Left lung (tissue), 4 donors: ENCODE measurements at regions not wholly inside any gene's neighbourhood (a gene's known extent, or its start where the extent isn't known, plus 50 kb on each side); places are given as distances from the start of the nearest gene placed in this dataset.
A peak's percentile ranks its signal among the peaks of the same experiment; 100 is the strongest.

Source experiments
- ATAC-seq: fragments of 200-7000 bp; cut with Tn5 transposase; one replicate; pipeline ENCODE4 v1.9.1; 2020; ENCODE audit warnings: moderate library complexity
- DNase-seq, 4 donors: peaks; one replicate each; pipeline ENCODE4 v3.0.0-alpha.2; 2013 to 2020
- H3K27ac ChIP-seq, 2 donors: fragments of 200-600 bp; sonication (generic) in 1 of 2; one replicate each; pipeline versions ENCODE4 v1.5.0 to v1.8.0; 2020 to 2021
- H3K27me3 ChIP-seq, 2 donors: fragments of 200-600 bp; sonication (generic) in 1 of 2; one replicate each; pipeline versions ENCODE4 v1.5.0 to v1.8.0; 2020 to 2021
- H3K36me3 ChIP-seq, 2 donors: fragments of 200-600 bp; sonication (generic) in 1 of 2; one replicate each; pipeline versions ENCODE4 v1.5.0 to v1.8.0; 2020 to 2021
- H3K4me1 ChIP-seq, 2 donors: fragments of 200-600 bp; one replicate each; pipeline ENCODE4 v1.8.0; 2021
- H3K4me3 ChIP-seq, 2 donors: fragments of 200-600 bp; sonication (generic) in 1 of 2; one replicate each; pipeline versions ENCODE4 v1.5.0 to v1.8.0; 2020 to 2021; ENCODE audit warnings: mild to moderate bottlenecking in 1 of 2
- H3K9me3 ChIP-seq, 2 donors: fragments of 200-600 bp; sonication (generic) in 1 of 2; one replicate each; pipeline versions ENCODE4 v1.5.0 to v1.8.0; 2020 to 2021
- CTCF ChIP-seq, 2 donors: fragments of 200-600 bp; sonication (generic) in 1 of 2; IDR thresholded peaks; one replicate each; pipeline versions ENCODE4 v1.5.0 to v1.8.0; 2021; ENCODE audit warnings: antibody characterized with exemption in 2 of 2
- intact Hi-C, 2 donors: fragments of 100-400 bp; cut with DNase I; formaldehyde crosslinking; loops; one replicate each; pipeline versions ENCODE4 v1.11.2 to v1.14.2; 2022
- donor health status: DM: no; HTN: yes; CAD: no.
- donor health status: DM: no; HTN: no; CAD: no.

- H3K4me1 ChIP-seq: peaks cover 3 to 9% of the 10 kb centered on the region in 2 donors
- peaks cover 43 to 71% of the 10 kb centered on the region in 2 donors for H3K27me3 ChIP-seq
- H3K4me3 ChIP-seq: no peak overlapping the region
- TF ChIP-seq CTCF (IDR thresholded peaks at IDR 0.05): no peak
- H3K9me3 ChIP-seq: no peaks in the 10 kb centered on the region
- no peak overlapping the region for H3K27ac ChIP-seq
- no peaks in the 10 kb centered on the region for H3K36me3 ChIP-seq
- intact Hi-C loops: no loop called here
- no peak for ATAC-seq
- DNase-seq: no peak
Measured at GRCh38 chr5:135192351-135192750, 158.3 kb upstream of the PITX1 start.

- Histone ChIP-seq H3K36me3 (no peaks in the 10 kb centered on the region), H3K27ac (no peak overlapping the region), H3K4me3 (peak overlapping the region; percentile 5 to 27), H3K4me1 (peaks cover 3 to 9% of the 10 kb centered on the region in 2 donors), H3K9me3 (no peaks in the 10 kb centered on the region), H3K27me3 (peaks cover 43 to 82% of the 10 kb centered on the region in 2 donors)
- peak; percentile 82 to 87 for TF ChIP-seq CTCF (IDR thresholded peaks at IDR 0.05)
- DNase-seq (peak; percentile 50 to 92 (median 74)), ATAC-seq (peak; percentile 99)
- intact Hi-C loops: no loop called here
Measured at GRCh38 chr5:135191084-135191826, 157.2 kb upstream of the PITX1 start.

- peak overlapping the region in 1 of 2 donors; percentile 5 for H3K4me3 ChIP-seq
- H3K27me3 ChIP-seq: peaks cover 43 to 83% of the 10 kb centered on the region in 2 donors
- no peaks in the 10 kb centered on the region for H3K9me3 ChIP-seq
- intact Hi-C loops: no loop called here
- no peak for TF ChIP-seq CTCF (IDR thresholded peaks at IDR 0.05)
- H3K27ac ChIP-seq: no peak overlapping the region
- no peak for DNase-seq
- ATAC-seq: no peak
- H3K4me1 ChIP-seq: peaks cover 3 to 9% of the 10 kb centered on the region in 2 donors
- no peaks in the 10 kb centered on the region for H3K36me3 ChIP-seq
Measured at GRCh38 chr5:135190416-135191083, 156.5 kb upstream of the PITX1 start.

GRCh38 chr5:135189024-135189423 lies 155.0 kb upstream of the PITX1 start:
- no peaks in the 10 kb centered on the region for H3K36me3 ChIP-seq
- H3K4me3 ChIP-seq: no peak overlapping the region
- peaks cover 3 to 9% of the 10 kb centered on the region in 2 donors for H3K4me1 ChIP-seq
- peaks cover 43 to 77% of the 10 kb centered on the region in 2 donors for H3K27me3 ChIP-seq
- H3K9me3 ChIP-seq: no peaks in the 10 kb centered on the region
- DNase-seq (no peak), ATAC-seq (no peak)
- no peak for TF ChIP-seq CTCF (IDR thresholded peaks at IDR 0.05)
- H3K27ac ChIP-seq: no peak overlapping the region
- intact Hi-C loops: no loop called here

- peaks cover 3 to 9% of the 10 kb centered on the region in 2 donors for H3K4me1 ChIP-seq
- intact Hi-C loops: no loop called here
- ATAC-seq (no peak), DNase-seq (no peak)
- TF ChIP-seq CTCF (IDR thresholded peaks at IDR 0.05): no peak
- H3K9me3 ChIP-seq: no peaks in the 10 kb centered on the region
- peaks cover 43 to 71% of the 10 kb centered on the region in 2 donors for H3K27me3 ChIP-seq
- H3K36me3 ChIP-seq: no peaks in the 10 kb centered on the region
- H3K27ac ChIP-seq: no peak overlapping the region
- no peak overlapping the region for H3K4me3 ChIP-seq
Measured at GRCh38 chr5:135188233-135188914, 154.3 kb upstream of the PITX1 start.
